RPMI8226 (cell line): ENCODE measurements at regions not wholly inside any gene's neighbourhood (a gene's known extent, or its start where the extent isn't known, plus 50 kb on each side); places are given as distances from the start of the nearest gene placed in this dataset.

Source experiments
- DNase-seq: peaks from one replicate; pipeline ENCODE4 v3.0.0-alpha.2; 2015

DNA sequence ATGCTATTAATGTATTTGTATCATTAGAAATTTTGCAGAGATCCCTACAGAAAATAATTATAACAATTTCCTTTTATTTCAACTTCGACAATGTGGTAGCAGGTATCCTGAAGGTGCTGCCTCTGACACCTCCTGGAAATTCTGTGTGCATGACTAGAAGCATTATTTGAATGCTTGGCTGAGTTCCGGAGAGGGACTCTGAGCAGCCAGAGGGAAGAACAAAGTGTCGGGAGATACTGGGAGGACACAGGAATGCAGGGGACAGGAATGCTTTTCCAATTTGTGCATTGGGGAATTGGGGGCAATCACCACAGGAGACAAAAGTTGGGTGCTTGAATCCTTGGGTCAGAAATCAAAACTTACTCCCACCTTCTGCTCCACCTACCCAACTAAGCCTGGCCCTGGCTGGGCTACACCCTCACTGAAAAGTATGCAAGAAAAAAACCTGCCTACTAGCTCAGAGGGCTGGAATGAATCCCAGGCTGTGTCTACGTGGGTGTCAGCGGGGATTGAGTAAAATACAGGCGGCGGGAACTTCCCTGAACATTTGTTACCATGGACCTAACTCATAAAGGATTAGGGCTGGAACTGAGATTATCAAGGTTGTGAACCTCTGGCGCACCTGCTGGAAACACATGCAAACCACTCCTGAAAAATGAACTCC, 299.3 kb downstream of the SOX11 start:
- DNase-seq, result no peak

DNA sequence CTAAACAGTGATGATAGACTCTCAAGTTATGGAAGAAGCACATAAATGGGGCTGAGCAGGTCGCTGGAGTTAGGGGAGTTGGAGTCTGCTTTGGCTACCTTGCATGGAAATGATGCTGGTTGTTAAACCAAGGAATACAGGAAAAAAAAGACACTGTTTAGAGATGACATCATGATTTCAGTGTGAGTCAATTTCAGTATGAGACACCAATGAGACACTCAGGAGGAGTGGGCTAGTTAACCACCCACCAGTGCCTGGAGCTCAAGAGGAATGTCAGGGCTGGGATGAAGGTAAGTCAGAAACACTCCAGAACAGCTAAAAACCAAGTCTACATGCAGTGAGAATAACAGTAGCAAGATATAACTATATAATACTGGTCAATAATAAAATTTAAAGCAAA, 303.6 kb downstream of the SOX11 start:
- no peak for DNase-seq

DNA sequence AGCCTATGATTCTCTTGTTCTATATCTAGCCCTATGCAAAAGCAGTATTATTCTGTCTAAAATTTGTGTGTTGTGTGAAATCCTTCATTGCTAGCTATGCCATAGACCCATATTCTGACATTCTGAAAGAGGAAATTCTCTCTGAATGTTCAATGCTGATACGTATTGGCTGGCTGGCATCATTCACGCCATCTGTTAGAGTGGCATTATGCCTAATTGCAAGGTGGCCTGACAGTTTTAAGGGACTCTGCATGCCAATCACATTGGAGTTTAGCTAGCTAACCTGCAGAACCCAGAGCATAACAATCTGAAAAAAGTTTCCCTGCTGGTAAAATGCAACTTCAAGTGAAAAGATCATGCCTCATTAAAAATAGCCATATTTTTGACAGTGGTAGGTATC, 316.0 kb downstream of the SOX11 start:
- no peak for DNase-seq

DNA sequence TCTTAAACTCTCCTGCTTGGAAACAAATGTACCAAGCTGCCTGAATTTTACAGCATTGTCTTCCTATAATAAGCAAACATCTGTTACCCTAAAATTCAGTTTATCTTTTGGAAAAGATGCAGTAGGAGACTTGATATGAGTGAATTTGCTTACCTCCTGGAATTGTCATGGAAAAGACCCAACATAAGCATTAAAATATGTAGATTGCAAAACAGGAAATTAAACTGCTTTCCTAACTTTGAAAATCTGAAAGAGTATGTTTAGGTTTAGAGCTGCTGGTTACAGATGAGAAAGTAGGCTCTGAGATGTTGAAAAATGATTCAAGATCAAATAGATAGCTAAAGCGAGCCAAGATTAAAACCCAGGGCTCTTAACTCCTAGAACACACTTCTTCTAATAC, 316.5 kb downstream of the SOX11 start:
- DNase-seq, result no peak

DNA sequence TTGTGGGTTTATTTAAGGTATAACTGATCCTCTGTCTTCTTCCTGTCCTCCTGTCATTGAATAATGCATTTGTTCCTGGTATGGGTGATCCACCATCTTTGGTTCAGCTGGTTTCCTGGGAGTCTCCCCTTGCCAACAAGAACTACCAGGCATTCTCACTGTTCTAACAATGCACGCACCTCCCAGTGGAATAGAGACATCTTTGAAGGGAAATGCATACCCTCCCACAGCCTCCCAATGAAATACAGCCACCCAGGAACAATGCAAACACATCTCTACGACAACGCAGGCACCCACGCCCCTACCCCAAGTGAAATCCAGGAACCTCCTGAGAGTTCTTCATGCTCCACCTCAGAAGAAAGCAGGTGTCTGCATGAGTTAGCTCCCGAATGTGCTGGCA, 318.0 kb downstream of the SOX11 start:
- DNase-seq, result no peak

DNA sequence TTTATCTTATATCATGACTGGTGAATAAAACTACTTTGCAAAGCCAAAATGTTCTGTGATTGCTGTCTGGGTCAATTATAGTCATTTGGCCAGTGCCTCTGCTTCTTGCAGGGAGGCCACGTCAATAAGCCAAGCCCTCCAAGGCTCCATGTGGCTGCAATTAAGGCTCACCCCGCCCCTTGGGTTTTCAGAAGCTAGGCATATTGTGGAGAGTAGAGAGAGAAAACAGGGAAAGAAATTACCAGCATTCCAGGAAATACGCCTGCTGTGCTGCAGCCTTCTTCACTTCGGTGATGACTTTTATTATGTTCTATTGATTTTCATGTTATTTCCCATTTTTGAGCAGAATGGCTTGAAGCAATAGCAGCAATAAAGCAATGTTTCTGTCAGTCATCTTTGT, 319.7 kb downstream of the SOX11 start:
- DNase-seq, result no peak

DNA sequence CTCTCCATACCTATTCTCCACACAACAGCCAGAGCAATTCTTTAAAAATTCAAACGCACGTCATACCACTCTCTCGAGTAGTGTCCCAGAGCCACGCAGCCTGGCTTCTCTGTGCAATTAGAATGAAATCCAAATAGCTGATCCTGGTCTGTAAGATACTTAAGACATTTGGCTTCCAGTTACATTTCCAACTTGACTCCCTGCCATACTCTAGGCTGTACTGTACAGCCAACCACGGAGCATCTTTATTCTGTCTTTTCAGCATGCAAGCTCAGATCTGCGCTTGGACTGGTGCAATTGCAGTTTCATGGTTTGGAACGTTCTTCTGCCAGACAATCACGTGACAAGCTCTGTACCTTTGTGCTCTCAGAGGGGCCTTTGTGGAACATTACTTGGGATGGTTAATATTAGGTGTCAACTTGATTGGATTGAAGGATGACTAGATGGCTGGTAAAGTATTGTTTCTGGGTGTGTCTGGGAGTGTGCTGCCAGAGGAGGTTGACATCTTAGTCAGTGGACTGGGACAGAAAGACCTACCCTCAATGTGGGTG, 325.6 kb downstream of the SOX11 start:
- DNase-seq, result no peak

DNA sequence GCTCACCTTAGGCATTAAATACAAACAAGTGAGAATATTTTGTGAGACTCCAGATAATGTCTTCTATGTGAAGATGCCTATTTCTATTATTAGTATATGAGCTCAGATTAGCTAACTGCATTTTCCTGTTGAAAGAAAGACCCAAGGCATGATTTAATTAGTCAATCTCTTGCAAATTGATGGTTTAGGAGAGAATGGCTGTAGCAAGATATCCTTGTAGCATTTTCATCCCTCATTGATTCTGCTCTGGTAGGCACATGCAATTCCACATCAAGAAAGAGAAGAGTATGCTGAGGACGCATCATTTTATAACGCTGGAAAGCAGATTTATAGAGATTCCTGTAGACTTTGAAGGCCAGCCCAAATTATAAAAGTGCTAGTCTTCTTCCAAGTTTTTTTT, 332.0 kb downstream of the SOX11 start:
- no peak for DNase-seq

DNA sequence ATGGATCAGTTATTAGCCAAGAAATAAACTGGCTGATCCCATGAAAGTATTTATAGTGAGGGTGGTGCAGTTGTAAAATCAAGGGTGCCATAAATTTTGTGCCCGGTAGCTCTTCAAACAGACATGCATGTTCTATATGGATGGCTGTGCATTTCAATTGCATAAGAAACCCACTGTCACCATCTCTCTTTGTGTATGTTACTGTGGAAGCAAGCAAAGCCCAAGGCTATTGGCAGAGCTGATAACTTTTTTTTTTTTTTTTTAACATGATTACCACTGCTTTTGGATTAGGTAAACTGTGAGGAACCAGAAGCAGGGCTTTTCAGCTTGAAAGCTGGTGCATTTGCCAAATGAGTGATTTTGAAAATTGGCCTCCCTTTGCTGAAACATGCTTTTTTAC, 332.6 kb downstream of the SOX11 start:
- DNase-seq, result no peak

DNA sequence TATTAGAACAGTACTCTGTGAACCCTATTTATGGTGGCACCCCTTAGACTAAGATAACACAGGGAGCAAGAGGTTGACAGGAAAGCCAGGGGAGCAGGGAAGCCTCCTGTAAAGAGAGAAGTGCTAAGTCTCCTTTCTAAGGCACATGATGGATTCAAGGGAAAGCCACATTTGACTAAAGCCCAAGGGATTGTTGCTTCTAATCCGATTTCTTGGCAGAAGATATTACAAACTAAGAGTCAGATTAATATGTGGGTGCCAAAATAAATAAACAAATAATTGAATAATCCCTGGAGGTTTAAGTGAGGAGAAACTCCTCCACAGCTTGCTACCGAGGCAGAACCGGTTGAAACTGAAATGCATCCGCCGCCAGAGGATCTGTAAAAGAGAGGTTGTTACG, 333.2 kb downstream of the SOX11 start:
- no peak for DNase-seq

DNA sequence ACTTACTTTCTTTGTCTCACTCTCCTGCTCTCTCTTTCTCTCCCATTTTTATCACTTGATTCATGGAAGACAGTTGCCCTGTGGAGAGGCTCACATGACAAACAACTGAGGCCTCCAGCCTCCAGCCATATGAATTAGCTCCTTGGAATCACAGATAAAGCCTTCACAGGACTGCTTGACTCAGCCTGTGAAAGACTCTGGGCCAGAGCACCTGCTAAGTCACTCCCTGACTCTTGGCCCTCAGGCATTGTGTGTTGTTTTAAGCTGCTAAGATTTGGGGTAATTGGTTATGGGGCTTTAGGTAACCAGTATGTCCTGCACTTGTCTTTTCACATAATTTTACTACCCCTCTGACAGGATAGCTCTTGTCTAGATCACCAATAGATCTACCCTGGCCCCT, 334.9 kb downstream of the SOX11 start:
- DNase-seq, result no peak

DNA sequence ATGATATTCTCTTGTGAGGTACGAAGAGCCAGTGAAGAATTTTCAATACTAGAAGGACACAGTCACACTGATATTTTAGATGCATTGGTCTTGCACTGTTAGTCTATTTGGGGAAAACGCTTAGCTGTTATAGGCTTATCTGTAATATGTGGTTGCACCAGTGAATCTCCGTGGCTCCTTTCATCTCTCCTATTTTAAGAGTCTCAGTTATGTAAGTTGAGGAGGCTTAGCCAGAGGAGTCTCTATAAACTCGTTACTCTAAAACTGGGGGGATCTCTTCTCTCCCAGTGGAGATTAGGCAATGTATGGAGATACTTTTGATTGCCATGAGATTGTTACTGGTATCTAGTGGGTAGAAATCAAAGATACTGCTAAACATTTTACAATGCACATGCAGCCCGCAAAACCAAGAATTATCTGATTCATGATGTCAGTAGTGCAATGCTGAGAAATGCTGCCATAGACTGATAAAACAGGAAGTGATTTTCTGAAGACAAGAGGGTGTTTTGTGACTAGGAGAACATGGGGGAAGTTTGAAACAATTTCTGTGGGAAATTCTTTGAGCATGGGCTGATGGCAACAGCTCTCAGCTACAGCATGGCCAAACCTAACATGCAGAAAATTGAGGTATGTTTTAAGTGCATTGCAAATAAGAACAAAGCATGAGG, 339.1 kb downstream of the SOX11 start:
- no peak for DNase-seq

DNA sequence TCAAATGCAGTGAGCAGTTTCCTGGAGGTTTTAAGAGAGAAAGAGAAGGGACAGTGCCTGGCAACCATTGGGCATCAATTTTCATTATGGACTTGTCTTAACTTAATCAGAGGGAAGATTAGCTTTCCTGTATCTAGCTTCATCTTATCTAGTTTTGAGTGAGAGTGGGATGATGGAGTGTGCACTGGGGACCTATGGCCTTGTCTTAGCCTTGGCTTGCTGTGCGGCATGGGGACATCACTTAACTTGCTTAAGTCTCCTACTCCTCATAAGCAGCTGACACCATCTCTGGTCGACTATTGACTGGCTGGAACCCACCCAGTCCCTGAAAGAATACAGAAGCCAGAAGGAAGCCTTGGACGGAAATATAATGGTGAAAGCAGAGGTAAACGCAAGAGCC, 344.0 kb downstream of the SOX11 start:
- no peak for DNase-seq

DNA sequence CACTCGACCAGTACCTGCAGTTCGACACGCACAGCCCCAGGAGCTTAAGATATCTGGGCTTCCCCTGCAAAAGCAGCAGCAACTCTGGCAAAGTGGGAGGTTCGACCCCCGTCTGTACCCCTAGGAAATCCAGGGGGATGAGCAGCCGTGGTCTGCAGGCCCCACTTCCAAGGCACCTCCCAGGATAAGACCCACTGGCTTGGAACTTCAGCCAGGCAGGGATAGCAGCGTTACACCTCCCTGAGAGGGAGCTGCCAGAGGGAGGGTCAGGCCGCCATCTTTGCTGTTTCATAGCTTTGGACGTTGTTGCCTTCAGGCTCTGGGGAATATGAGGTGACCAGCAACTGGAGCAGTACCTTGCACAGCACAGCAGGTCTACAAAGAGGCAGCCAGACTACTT, 351.1 kb downstream of the SOX11 start:
- no peak for DNase-seq

DNA sequence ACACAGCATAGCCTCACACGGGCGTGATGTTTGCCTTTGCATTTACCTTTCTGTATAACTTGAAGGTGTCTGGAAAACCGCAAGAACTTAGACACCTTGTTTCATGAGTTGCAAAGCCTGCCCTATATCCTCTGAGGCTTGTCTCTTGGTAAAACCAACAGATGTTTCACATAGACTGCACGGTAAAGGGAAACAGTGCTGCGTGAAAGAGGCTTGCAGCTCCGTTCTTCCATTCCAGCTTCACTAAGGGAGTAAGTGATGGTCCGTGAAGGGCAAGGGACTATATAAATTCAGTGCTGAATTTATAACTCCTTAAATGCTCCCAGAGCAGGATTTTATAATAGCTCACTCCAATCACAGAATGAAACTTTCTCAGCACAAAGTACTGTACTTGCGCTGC, 360.5 kb downstream of the SOX11 start:
- DNase-seq, result peak; percentile 12

DNA sequence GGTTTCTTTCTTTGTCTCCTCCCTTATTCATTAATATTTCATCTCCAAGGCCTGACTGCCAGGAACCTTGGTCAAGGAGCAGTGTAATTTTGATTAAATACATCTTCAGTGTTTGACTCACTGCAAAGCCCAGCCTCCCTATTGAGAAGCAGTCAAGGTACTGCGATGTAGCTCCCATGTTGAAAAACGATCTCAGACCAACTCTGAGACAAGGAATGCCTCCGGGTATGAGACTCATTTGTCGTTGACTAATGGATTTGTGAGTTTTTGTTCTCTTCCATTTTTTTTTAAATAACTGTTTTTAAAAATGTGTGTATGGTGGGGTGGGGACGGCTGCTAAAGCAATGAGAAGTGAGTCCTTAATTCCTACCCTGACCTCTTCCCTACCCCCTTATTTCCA, 361.6 kb downstream of the SOX11 start:
- DNase-seq, result no peak

DNA sequence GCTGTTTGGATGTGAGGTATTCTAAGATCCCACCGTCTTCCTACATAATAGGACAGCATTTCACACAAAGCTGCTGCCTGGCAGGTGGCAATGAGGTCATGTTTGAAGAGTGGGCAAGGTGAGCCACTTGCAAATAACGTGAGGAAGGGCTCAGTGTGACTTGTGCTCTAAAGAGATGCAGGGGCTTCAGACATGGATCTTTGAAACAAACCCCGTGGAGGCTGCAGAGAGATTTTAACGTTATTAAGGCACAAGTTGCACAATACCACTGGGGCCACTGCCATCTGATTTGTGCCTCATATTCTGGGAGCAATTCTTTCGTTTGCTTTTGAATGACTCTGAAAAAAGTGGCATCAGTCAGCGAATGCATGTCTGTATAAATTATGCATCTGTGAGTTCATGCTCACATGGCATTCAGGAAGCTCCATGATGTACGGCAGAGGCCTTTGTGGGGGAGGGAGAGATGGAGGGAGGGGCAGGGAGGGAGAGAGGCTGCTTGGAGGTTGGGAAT, 362.0 kb downstream of the SOX11 start:
- no peak for DNase-seq

DNA sequence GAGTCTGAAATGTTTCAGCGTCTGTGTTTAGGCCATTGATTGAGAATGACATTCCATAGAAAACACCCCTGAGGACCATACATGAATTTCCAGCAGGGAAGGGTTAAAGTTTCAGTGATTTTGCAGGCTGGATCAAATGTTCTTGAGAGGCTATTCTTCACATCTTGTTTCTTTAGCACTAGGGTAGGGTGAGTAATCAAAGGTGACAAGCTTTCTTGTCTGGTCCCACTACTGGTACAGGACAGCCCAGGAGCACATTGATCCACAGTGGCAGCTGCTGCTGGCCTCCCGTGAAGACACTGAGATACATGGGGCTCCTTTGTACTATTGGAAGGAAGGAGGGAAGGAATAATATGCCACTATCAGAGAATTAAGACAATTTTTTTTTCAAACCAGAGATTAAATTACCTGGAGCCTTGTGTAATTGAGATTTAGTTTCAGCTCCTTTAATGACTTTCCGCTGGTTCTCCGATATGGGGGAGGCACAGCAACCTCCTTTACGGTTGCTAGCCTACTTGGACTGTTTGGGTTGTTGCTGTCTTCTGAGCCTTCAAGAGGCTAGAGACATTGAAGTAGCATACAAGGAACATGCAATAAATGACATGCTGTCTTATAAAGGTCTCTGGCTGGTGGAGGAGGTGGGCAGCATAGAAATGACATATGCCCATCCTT, 368.9 kb downstream of the SOX11 start:
- DNase-seq, result no peak

DNA sequence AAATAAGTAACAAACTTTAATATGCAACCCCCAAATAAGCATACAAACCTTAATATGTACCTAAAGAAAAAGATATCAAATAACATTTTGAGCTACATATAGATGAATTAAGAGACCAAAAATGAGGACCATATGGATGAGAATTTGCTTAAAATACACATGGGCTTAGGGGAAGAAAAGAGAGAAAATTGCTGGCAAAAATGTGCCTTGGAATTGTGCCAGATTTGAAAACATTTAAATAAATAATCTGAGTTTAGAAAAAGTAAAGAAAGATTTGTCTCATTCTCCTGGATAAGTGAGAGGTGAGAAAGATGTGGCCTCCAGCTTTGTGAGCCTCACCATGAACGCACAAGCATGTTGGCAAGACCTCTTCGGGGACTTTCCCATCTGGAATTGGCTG, 372.6 kb downstream of the SOX11 start:
- DNase-seq, result no peak

DNA sequence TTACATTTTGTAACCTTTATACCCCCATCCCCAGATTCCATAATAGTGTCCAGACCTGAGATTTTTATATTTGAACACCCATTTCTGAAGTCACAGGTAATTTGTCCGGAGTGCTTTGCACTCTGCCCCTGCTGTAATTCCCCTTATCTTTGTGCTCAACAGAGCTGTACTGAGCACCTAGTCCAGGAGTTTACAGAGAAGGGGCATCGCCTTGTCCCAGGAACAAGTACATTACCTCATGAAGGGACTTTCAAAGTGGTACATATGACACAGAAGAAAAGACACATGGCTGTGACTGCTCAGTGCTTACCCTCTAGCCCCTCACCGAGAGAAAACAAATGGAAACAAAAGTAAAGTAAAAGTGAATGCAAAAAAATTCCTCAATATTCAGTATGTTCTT, 373.5 kb downstream of the SOX11 start:
- no peak for DNase-seq

DNA sequence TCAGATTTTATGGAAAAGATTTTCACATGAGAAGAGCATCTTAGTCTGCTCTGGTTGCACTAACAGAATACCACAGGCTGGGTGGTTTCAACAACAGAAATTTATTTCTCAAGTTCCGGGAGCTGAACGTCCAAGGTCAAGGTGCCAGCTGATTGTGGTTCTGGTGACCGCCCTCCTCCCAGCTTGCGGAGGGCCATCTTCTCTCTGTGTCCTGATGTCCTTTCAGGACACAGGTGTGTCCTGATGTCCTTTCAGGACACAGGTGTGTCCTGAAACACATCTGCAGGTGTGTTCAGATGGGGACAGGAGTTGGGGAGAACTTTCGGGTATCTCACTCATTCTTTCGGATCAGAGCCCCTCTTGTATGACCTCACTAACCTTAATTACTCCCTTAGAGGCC, 374.9 kb downstream of the SOX11 start:
- DNase-seq, result peak; percentile 77

DNA sequence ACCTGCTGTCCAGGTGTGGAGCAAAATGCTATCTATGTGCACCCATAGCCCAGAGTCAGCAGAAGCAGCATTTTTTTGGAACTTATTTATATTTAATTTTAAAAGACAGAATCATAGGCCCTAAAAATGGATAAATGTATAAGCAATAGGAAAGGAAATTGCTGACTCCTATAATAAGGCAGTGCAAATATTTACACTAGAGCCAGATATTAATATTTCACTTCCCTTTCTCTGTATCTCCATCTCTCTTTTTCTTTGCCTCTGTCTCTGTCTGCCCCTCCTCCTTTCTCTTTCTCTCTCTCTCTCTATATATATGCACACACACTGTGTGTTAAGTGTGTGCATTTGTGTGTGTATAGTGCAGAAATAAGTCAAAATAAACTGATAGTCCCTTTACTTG, 375.6 kb downstream of the SOX11 start:
- DNase-seq, result no peak

DNA sequence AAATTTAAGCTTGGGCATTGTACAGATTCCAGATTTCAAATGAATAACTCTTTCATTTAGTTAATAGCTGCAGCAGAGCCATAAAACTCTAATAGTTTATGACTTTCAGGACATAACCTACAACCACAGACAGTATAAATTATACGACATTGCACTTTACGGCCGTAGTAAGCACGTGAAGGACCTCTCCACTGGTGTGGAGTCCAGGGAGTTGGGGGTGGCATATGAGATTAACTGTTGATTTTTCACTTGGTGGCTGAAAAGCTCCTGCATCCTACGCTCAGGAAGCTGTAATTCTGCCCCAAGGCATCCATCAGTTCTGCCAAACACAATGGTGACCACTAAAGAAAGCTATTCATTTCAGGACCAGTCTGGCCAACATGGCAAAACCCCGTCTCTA, 376.2 kb downstream of the SOX11 start:
- no peak for DNase-seq

DNA sequence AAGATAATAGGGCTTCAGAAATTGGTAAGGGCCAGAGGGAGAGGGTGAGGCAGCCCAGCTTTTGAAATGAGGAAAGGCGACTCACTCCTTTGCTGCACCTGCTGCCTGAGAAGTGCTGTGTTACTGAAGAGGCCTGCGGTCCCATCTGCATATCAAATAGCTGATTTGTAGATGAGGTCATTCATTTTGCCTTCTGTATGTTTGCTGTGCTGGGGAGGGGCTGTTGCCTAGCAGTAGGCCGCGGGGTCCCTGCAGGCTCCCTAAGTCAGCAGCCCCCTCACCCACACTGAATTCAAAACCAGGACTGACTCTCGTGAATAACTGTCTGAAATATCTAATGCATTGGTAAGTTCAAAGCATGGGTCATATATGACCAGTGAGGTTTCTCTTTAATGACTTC, 377.2 kb downstream of the SOX11 start:
- peak; percentile 52 for DNase-seq
